Ishikawa (cell line): ENCODE measurements at regions not wholly inside any gene's neighbourhood (a gene's known extent, or its start where the extent isn't known, plus 50 kb on each side); places are given as distances from the start of the nearest gene placed in this dataset.

Experiments
- CEBPB ChIP-seq: IDR thresholded peaks from 2 replicates; pipeline ENCODE4 v1.6.1; 2012
- CREB1 ChIP-seq: IDR thresholded peaks from 2 replicates; pipeline ENCODE4 v1.6.1; 2012; ENCODE audit warnings: low read depth
- EGR1 ChIP-seq: IDR thresholded peaks from 2 replicates; pipeline ENCODE4 v1.6.1; 2012
- EP300 ChIP-seq: IDR thresholded peaks from 2 replicates; pipeline ENCODE4 v1.6.1; 2012; ENCODE audit warnings: borderline replicate concordance
- FOXM1 ChIP-seq: IDR thresholded peaks from 2 replicates; pipeline ENCODE4 v1.6.1; 2012; ENCODE audit warnings: low read depth, borderline replicate concordance
- NFIC ChIP-seq: IDR thresholded peaks from 2 replicates; pipeline ENCODE4 v1.6.1; 2012
- RAD21 ChIP-seq: IDR thresholded peaks from 2 replicates; pipeline ENCODE4 v1.6.1; 2012; ENCODE audit warnings: low read depth
- TAF1 ChIP-seq: IDR thresholded peaks from 2 replicates; pipeline ENCODE4 v1.6.1; 2012; ENCODE audit warnings: low read depth, mild to moderate bottlenecking
- TCF12 ChIP-seq: IDR thresholded peaks from 2 replicates; pipeline ENCODE4 v1.6.1; 2012; ENCODE audit warnings: low read depth
- TEAD4 ChIP-seq: IDR thresholded peaks from 2 replicates; pipeline ENCODE4 v1.6.1; 2012
- YY1 ChIP-seq: IDR thresholded peaks from 2 replicates; pipeline ENCODE4 v1.6.1; 2012; ENCODE audit warnings: low read depth
- ZBTB7A ChIP-seq: IDR thresholded peaks from 2 replicates; pipeline ENCODE4 v1.6.1; 2012; ENCODE audit warnings: low read depth
- TF ChIP-seq, protein P1 (sequence below): IDR thresholded peaks from 2 replicates; pipeline ENCODE4 v1.6.1; 2012
- TF ChIP-seq, protein P2 (sequence below): IDR thresholded peaks from 2 replicates; pipeline ENCODE4 v1.6.1; 2012
- TF ChIP-seq, protein P3 (sequence below): IDR thresholded peaks from 2 replicates; pipeline ENCODE4 v1.6.1; 2012; ENCODE audit warnings: low read depth, mild to moderate bottlenecking

DNA sequence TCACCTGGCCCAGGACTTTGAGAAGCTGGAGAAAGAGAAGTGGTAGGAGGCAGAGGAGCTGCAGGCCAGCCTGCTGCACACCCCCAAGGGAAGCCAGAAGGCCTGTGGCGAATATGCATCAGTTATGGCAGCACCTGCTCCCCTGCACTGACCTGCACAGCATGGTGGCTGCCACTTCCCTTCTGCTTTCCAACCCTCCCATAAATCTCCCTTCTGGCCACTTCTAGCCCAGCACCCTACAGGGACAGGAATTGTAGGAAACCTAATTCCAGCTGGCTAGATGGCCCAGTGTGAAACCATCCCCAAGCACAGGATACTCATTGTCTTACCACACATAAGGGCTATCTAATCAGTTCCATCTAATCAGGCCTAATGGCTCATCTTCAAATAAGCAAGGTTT lies 136.3 kb downstream of the TBX3 start:
- TF ChIP-seq TAF1, result no peak
- no peak for TF ChIP-seq TCF12
- TF ChIP-seq, protein P1, sequence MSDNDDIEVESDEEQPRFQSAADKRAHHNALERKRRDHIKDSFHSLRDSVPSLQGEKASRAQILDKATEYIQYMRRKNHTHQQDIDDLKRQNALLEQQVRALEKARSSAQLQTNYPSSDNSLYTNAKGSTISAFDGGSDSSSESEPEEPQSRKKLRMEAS, result no peak
- no peak for TF ChIP-seq CREB1
- TF ChIP-seq EGR1, result no peak
- no peak for TF ChIP-seq CEBPB
- no peak for TF ChIP-seq RAD21
- no peak for TF ChIP-seq TEAD4
- no peak for TF ChIP-seq NFIC
- no peak for TF ChIP-seq YY1
- TF ChIP-seq, protein P2, sequence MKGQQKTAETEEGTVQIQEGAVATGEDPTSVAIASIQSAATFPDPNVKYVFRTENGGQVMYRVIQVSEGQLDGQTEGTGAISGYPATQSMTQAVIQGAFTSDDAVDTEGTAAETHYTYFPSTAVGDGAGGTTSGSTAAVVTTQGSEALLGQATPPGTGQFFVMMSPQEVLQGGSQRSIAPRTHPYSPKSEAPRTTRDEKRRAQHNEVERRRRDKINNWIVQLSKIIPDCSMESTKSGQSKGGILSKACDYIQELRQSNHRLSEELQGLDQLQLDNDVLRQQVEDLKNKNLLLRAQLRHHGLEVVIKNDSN, result no peak
- TF ChIP-seq ZBTB7A, result no peak
- TF ChIP-seq EP300, result no peak

DNA sequence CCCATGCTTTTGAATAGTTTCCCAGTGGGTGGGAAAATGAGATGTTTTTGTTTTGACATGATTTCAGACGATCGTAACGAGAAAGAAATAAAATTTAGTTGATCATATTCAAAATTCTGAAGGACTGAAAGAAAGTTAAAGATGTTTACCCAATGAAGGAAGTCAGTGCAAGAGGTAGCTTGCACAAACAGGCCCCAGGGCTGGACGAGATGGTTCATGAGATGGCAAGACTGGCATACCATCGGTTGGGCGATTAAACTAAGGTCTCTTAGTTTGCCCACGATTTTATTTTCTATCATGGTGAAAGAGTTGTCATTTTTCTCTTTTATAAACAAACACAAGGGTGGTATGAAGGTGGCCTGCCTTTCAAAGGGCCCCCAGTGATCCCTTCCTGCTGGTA lies 124.5 kb upstream of the TBX5 start:
- TF ChIP-seq CREB1 (no peak), CEBPB (no peak), RAD21 (no peak), TAF1 (no peak), TEAD4 (no peak), EP300 (no peak), FOXM1 (no peak), NFIC (no peak), ZBTB7A (no peak), TCF12 (no peak), YY1 (no peak), EGR1 (no peak)
- TF ChIP-seq, protein P2, result no peak
- TF ChIP-seq, protein P1, result no peak
- TF ChIP-seq, protein P3, sequence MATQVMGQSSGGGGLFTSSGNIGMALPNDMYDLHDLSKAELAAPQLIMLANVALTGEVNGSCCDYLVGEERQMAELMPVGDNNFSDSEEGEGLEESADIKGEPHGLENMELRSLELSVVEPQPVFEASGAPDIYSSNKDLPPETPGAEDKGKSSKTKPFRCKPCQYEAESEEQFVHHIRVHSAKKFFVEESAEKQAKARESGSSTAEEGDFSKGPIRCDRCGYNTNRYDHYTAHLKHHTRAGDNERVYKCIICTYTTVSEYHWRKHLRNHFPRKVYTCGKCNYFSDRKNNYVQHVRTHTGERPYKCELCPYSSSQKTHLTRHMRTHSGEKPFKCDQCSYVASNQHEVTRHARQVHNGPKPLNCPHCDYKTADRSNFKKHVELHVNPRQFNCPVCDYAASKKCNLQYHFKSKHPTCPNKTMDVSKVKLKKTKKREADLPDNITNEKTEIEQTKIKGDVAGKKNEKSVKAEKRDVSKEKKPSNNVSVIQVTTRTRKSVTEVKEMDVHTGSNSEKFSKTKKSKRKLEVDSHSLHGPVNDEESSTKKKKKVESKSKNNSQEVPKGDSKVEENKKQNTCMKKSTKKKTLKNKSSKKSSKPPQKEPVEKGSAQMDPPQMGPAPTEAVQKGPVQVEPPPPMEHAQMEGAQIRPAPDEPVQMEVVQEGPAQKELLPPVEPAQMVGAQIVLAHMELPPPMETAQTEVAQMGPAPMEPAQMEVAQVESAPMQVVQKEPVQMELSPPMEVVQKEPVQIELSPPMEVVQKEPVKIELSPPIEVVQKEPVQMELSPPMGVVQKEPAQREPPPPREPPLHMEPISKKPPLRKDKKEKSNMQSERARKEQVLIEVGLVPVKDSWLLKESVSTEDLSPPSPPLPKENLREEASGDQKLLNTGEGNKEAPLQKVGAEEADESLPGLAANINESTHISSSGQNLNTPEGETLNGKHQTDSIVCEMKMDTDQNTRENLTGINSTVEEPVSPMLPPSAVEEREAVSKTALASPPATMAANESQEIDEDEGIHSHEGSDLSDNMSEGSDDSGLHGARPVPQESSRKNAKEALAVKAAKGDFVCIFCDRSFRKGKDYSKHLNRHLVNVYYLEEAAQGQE, result no peak

DNA sequence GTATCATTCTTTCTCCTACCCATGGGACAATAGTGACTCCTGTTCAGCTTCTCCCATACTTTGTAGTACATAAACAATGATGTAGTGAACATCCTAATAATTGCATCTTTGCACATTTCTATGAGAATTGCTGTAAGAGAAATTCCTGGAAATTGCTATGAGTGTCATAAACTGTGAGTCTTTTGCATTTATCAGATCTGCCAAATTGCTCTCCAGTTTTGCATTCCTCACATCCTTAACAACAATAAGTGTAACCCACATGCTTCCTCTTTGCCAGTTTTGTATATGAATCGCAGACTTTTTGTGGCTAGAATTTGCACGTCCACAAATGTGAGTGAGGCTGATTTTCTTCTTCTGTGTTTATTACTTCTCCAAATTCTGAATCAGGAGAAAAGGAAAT lies 124.0 kb upstream of the TBX5 start:
- TF ChIP-seq, protein P3, result no peak
- no peak for TF ChIP-seq EP300
- TF ChIP-seq CREB1, result no peak
- no peak for TF ChIP-seq TAF1
- no peak for TF ChIP-seq RAD21
- TF ChIP-seq TEAD4, result no peak
- no peak for TF ChIP-seq ZBTB7A
- no peak for TF ChIP-seq CEBPB
- no peak for TF ChIP-seq NFIC
- no peak for TF ChIP-seq TCF12
- no peak for TF ChIP-seq EGR1
- TF ChIP-seq YY1, result no peak
- no peak for TF ChIP-seq FOXM1
- TF ChIP-seq, protein P1, result no peak
- TF ChIP-seq, protein P2, result no peak

DNA sequence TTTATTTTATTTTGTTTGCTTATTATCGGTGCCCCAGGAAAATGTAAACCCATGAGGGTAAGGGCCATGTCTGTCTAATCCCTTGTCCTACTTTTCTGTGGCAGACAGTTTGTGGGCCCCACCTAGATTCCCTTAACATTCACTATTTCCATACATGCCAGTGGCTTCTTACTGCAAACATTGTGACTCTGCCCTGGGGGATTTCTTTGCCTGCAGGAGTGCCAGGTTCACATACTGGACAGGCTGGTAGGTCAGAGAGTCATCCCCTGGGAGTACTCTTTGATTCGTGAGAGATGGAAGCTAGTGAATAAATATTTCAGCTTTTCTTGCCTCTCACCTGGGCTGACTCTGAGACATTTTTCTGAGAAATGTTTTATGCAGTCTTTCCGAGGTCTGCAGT lies 122.8 kb upstream of the TBX5 start:
- TF ChIP-seq, protein P3, result no peak
- TF ChIP-seq RAD21 (no peak), TCF12 (no peak), CEBPB (no peak), EP300 (no peak), EGR1 (no peak), ZBTB7A (no peak), TAF1 (no peak), NFIC (no peak), FOXM1 (no peak)
- TF ChIP-seq, protein P1, result no peak
- TF ChIP-seq, protein P2, result no peak
